GM23338 (cell line): ENCODE measurements at regions not wholly inside any gene's neighbourhood (a gene's known extent, or its start where the extent isn't known, plus 50 kb on each side); places are given as distances from the start of the nearest gene placed in this dataset.

Experiments
- ATAC-seq: fragments of 200-7000 bp; cut with Tn5 transposase; 3 replicates; pipeline ENCODE4 v1.9.1; 2020
- DNase-seq: peaks from one replicate; pipeline ENCODE4 v3.0.0-alpha.2; 2015; ENCODE audit warnings: low spot score
- H2AFZ ChIP-seq: fragments of 200-600 bp; sonication (generic); 2 replicates; pipeline ENCODE4 v1.8.0; 2016; ENCODE audit warnings: antibody characterized with exemption, mild to moderate bottlenecking, moderate library complexity
- H3F3A ChIP-seq: fragments of 200-600 bp; sonication (generic); replicated peaks from 2 replicates; pipeline ENCODE4 v1.8.0; 2017; ENCODE audit warnings: antibody characterized with exemption, mixed run types, low read depth
- H3K27ac ChIP-seq: fragments of 200-600 bp; sonication (generic); 2 replicates; pipeline ENCODE4 v1.6.1; 2016; ENCODE audit warnings: low read depth
- H3K27me3 ChIP-seq: fragments of 200-600 bp; sonication (generic); 2 replicates; pipeline ENCODE4 v1.8.0; 2016; ENCODE audit warnings: mild to moderate bottlenecking, mixed run types, moderate library complexity; ENCODE audit not compliant: insufficient read depth
- H3K36me3 ChIP-seq: fragments of 200-600 bp; sonication (generic); 2 replicates; pipeline ENCODE4 v1.8.0; 2016; ENCODE audit warnings: mild to moderate bottlenecking; ENCODE audit not compliant: insufficient read depth
- H3K4me1 ChIP-seq: fragments of 200-600 bp; sonication (generic); 2 replicates; pipeline ENCODE4 v1.8.0; 2016; ENCODE audit warnings: mild to moderate bottlenecking, moderate library complexity; ENCODE audit not compliant: insufficient read depth
- H3K4me2 ChIP-seq: fragments of 200-600 bp; sonication (generic); 2 replicates; pipeline ENCODE4 v1.7.1; 2017; ENCODE audit warnings: mixed run types
- H3K4me3 ChIP-seq: fragments of 200-600 bp; sonication (generic); 2 replicates; pipeline ENCODE4 v1.6.1; 2016; ENCODE audit warnings: mixed run types
- H3K79me2 ChIP-seq: fragments of 200-600 bp; sonication (generic); replicated peaks from 2 replicates; pipeline ENCODE4 v1.8.0; 2017; ENCODE audit warnings: mild to moderate bottlenecking; ENCODE audit not compliant: insufficient read depth
- H3K9me2 ChIP-seq: fragments of 200-600 bp; sonication (generic); 2 replicates; pipeline ENCODE4 v1.8.0; 2017; ENCODE audit not compliant: insufficient read depth
- H4K20me1 ChIP-seq: fragments of 200-600 bp; sonication (generic); replicated peaks from 2 replicates; pipeline ENCODE4 v1.8.0; 2017; ENCODE audit warnings: mild to moderate bottlenecking; ENCODE audit not compliant: insufficient read depth
- H3K27ac Mint-ChIP-seq: 2 replicates; pipeline ENCODE4 v1.8.0; 2020; ENCODE audit warnings: inconsistent platforms, mild to moderate bottlenecking, moderate library complexity, mixed read lengths
- H3K27me3 Mint-ChIP-seq: 3 replicates; pipeline ENCODE4 v1.8.0; 2022; ENCODE audit warnings: low read depth, mild to moderate bottlenecking, moderate library complexity, mixed read lengths, inconsistent platforms; ENCODE audit not compliant: insufficient read depth, poor library complexity
- H3K36me3 Mint-ChIP-seq: 3 replicates; pipeline ENCODE4 v1.8.0; 2021; ENCODE audit warnings: low read depth, mild to moderate bottlenecking, inconsistent platforms, moderate library complexity, mixed read lengths
- H3K4me1 Mint-ChIP-seq: 3 replicates; pipeline ENCODE4 v1.8.0; 2020; ENCODE audit warnings: mild to moderate bottlenecking, inconsistent platforms, mixed read lengths
- H3K4me3 Mint-ChIP-seq: 3 replicates; pipeline ENCODE4 v1.8.0; 2021; ENCODE audit warnings: moderate library complexity, mild to moderate bottlenecking, inconsistent platforms, mixed read lengths
- H3K9me3 Mint-ChIP-seq: 3 replicates; pipeline ENCODE4 v1.8.0; 2020; ENCODE audit warnings: moderate library complexity, mild to moderate bottlenecking, inconsistent platforms, mixed read lengths
- CREB1 ChIP-seq: fragments of 250-450 bp; sonication (Bioruptor Pico); IDR thresholded peaks from 2 replicates; pipeline ENCODE4 v1.5.0; 2020; ENCODE audit warnings: low read depth, mild to moderate bottlenecking, moderate library complexity
- EZH2 ChIP-seq: fragments of 200-600 bp; sonication (generic); IDR thresholded peaks from one replicate; pipeline ENCODE4 v1.8.0; 2017; ENCODE audit warnings: antibody characterized with exemption, mild to moderate bottlenecking, low read depth; ENCODE audit not compliant: unreplicated experiment
- EZH2phosphoT487 ChIP-seq: fragments of 200-600 bp; sonication (generic); IDR thresholded peaks from one replicate; pipeline ENCODE4 v1.8.1; 2018; ENCODE audit warnings: antibody characterized with exemption; ENCODE audit not compliant: unreplicated experiment
- JUNB ChIP-seq: IDR thresholded peaks from one replicate; pipeline ENCODE4 v1.6.1; 2016; ENCODE audit warnings: antibody characterized with exemption; ENCODE audit not compliant: unreplicated experiment
- NANOG ChIP-seq: IDR thresholded peaks from 2 replicates; pipeline ENCODE4 v1.6.1; 2016; ENCODE audit warnings: antibody characterized with exemption, borderline replicate concordance
- POLR2AphosphoS5 ChIP-seq: IDR thresholded peaks from 2 replicates; pipeline ENCODE4 v1.6.1; 2016; ENCODE audit warnings: antibody characterized with exemption, low read depth
- STAT1 ChIP-seq: IDR thresholded peaks from one replicate; pipeline ENCODE4 v1.6.1; 2016; ENCODE audit warnings: antibody characterized with exemption; ENCODE audit not compliant: unreplicated experiment
- ZNF114 ChIP-seq: fragments of 250-450 bp; sonication (Bioruptor Pico); IDR thresholded peaks from 2 replicates; pipeline ENCODE4 v1.5.0; 2020; ENCODE audit warnings: mild to moderate bottlenecking, moderate library complexity
- ZNF331 ChIP-seq: fragments of 250-450 bp; sonication (Bioruptor Pico); IDR thresholded peaks from 2 replicates; pipeline ENCODE4 v1.5.0; 2020; ENCODE audit warnings: low read depth, mild to moderate bottlenecking, moderate library complexity
- TF ChIP-seq, protein P1 (sequence below): fragments of 250-450 bp; sonication (Bioruptor Pico); IDR thresholded peaks from 2 replicates; pipeline ENCODE4 v1.5.0; 2020; ENCODE audit warnings: mild to moderate bottlenecking, moderate library complexity
- TF ChIP-seq, protein P2 (sequence below), 2 experiments: fragments of 200-600 bp in 1 of 2; sonication (generic) in 1 of 2; conservative IDR thresholded peaks; 2 replicates each; pipeline versions ENCODE4 v1.5.1 to v1.6.1; 2016 to 2017; ENCODE audit warnings: antibody characterized with exemption in 2 of 2, low read depth in 2 of 2, mild to moderate bottlenecking in 2 of 2, moderate library complexity in 1 of 2
- TF ChIP-seq, protein P3 (sequence below): IDR thresholded peaks from 2 replicates; pipeline ENCODE4 v1.6.1; 2016; ENCODE audit warnings: antibody characterized with exemption
- TF ChIP-seq, protein P4 (sequence below): IDR thresholded peaks from one replicate; pipeline ENCODE4 v1.6.1; 2018; ENCODE audit warnings: antibody characterized with exemption; ENCODE audit not compliant: unreplicated experiment

DNA sequence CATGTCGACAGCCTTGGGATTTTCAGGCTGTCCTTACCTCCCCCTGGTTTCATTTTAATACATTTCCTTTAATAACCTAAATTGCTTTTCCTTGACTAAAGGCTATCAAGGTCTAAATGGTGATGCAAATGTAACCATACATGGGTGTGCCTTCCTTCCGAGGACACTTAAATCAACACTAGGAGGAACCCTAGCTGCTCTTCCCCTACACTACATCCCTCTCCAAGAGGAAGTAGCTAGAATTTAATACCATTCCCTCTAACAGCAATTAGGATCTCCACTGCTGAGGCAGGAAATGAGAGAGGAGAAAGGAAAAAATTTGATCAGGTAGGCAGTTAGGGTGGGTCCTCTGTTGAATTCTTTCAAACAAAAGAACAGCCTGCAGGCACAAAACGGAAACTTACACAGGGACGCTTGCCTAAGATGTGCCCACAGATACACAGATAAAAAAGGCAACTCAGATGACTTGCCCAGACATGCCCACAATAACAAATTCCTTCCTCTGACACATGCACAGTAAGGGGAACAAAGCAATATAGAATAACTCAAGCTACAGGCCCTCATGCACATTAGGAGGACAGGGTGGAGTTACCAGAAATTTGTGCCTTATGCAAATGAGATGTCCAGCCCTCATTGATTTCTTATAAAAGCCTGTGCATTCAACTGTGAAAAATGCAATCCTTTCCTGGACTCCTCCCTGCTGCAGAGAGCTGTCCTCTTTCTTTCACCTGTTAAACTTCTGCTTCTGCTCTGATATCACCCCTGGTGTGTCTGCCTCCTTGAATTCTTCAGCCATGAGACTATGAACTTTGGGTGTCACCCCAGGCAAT lies 1024.4 kb upstream of the CADM2 start:
- peaks cover 41% of the 10 kb centered on the region for H3K9me3 Mint-ChIP-seq
- H3K36me3 Mint-ChIP-seq = peaks cover 38% of the 10 kb centered on the region
- peak overlapping the region; percentile 65; the same call in 1 of the 2 replicates for H3K27ac Mint-ChIP-seq
- peaks cover 11% of the 10 kb centered on the region; the same call in 1 of the 2 replicates for H3K9me2 ChIP-seq
- peaks cover 10% of the 10 kb centered on the region for H3K36me3 ChIP-seq
- DNase-seq = peak; percentile 4
- H3K4me3 ChIP-seq = no peak overlapping the region
- no peak overlapping the region for H3K4me3 Mint-ChIP-seq
- no peaks in the 10 kb centered on the region for H3F3A ChIP-seq
- H3K27me3 Mint-ChIP-seq = peaks cover 2% of the 10 kb centered on the region
- H3K4me1 Mint-ChIP-seq = no peaks in the 10 kb centered on the region
- no peaks in the 10 kb centered on the region for H4K20me1 ChIP-seq
- no peaks in the 10 kb centered on the region for H3K27me3 ChIP-seq
- no peak overlapping the region for H3K27ac ChIP-seq
- H3K79me2 ChIP-seq = no peaks in the 10 kb centered on the region
- no peaks in the 10 kb centered on the region for H3K4me1 ChIP-seq
- H2AFZ ChIP-seq = peak overlapping the region; percentile 95; the same call in 1 of the 2 replicates
- no peak for TF ChIP-seq POLR2AphosphoS5
- TF ChIP-seq ZNF114 (CRISPR knock-in tag) = no peak
- no peak for TF ChIP-seq CREB1 (CRISPR knock-in tag)
- TF ChIP-seq, protein P1, sequence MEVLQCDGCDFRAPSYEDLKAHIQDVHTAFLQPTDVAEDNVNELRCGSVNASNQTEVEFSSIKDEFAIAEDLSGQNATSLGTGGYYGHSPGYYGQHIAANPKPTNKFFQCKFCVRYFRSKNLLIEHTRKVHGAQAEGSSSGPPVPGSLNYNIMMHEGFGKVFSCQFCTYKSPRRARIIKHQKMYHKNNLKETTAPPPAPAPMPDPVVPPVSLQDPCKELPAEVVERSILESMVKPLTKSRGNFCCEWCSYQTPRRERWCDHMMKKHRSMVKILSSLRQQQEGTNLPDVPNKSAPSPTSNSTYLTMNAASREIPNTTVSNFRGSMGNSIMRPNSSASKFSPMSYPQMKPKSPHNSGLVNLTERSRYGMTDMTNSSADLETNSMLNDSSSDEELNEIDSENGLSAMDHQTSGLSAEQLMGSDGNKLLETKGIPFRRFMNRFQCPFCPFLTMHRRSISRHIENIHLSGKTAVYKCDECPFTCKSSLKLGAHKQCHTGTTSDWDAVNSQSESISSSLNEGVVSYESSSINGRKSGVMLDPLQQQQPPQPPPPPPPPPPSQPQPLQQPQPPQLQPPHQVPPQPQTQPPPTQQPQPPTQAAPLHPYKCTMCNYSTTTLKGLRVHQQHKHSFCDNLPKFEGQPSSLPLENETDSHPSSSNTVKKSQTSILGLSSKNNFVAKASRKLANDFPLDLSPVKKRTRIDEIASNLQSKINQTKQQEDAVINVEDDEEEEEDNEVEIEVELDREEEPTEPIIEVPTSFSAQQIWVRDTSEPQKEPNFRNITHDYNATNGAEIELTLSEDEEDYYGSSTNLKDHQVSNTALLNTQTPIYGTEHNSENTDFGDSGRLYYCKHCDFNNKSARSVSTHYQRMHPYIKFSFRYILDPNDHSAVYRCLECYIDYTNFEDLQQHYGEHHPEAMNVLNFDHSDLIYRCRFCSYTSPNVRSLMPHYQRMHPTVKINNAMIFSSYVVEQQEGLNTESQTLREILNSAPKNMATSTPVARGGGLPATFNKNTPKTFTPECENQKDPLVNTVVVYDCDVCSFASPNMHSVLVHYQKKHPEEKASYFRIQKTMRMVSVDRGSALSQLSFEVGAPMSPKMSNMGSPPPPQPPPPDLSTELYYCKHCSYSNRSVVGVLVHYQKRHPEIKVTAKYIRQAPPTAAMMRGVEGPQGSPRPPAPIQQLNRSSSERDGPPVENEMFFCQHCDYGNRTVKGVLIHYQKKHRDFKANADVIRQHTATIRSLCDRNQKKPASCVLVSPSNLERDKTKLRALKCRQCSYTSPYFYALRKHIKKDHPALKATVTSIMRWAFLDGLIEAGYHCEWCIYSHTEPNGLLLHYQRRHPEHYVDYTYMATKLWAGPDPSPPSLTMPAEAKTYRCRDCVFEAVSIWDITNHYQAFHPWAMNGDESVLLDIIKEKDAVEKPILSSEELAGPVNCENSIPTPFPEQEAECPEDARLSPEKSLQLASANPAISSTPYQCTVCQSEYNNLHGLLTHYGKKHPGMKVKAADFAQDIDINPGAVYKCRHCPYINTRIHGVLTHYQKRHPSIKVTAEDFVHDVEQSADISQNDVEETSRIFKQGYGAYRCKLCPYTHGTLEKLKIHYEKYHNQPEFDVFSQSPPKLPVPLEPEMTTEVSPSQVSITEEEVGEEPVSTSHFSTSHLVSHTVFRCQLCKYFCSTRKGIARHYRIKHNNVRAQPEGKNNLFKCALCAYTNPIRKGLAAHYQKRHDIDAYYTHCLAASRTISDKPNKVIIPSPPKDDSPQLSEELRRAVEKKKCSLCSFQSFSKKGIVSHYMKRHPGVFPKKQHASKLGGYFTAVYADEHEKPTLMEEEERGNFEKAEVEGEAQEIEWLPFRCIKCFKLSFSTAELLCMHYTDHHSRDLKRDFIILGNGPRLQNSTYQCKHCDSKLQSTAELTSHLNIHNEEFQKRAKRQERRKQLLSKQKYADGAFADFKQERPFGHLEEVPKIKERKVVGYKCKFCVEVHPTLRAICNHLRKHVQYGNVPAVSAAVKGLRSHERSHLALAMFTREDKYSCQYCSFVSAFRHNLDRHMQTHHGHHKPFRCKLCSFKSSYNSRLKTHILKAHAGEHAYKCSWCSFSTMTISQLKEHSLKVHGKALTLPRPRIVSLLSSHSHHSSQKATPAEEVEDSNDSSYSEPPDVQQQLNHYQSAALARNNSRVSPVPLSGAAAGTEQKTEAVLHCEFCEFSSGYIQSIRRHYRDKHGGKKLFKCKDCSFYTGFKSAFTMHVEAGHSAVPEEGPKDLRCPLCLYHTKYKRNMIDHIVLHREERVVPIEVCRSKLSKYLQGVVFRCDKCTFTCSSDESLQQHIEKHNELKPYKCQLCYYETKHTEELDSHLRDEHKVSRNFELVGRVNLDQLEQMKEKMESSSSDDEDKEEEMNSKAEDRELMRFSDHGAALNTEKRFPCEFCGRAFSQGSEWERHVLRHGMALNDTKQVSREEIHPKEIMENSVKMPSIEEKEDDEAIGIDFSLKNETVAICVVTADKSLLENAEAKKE (CRISPR knock-in tag) = no peak
- TF ChIP-seq, protein P2, sequence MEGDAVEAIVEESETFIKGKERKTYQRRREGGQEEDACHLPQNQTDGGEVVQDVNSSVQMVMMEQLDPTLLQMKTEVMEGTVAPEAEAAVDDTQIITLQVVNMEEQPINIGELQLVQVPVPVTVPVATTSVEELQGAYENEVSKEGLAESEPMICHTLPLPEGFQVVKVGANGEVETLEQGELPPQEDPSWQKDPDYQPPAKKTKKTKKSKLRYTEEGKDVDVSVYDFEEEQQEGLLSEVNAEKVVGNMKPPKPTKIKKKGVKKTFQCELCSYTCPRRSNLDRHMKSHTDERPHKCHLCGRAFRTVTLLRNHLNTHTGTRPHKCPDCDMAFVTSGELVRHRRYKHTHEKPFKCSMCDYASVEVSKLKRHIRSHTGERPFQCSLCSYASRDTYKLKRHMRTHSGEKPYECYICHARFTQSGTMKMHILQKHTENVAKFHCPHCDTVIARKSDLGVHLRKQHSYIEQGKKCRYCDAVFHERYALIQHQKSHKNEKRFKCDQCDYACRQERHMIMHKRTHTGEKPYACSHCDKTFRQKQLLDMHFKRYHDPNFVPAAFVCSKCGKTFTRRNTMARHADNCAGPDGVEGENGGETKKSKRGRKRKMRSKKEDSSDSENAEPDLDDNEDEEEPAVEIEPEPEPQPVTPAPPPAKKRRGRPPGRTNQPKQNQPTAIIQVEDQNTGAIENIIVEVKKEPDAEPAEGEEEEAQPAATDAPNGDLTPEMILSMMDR (conservative IDR thresholded peaks at IDR 0.05; ENCODE audit: low read depth in 2 of 2) = no peak; a peak in 1 of 4 replicates
- no peak for TF ChIP-seq EZH2phosphoT487
- TF ChIP-seq NANOG = no peak
- TF ChIP-seq STAT1 = no peak
- TF ChIP-seq, protein P3, sequence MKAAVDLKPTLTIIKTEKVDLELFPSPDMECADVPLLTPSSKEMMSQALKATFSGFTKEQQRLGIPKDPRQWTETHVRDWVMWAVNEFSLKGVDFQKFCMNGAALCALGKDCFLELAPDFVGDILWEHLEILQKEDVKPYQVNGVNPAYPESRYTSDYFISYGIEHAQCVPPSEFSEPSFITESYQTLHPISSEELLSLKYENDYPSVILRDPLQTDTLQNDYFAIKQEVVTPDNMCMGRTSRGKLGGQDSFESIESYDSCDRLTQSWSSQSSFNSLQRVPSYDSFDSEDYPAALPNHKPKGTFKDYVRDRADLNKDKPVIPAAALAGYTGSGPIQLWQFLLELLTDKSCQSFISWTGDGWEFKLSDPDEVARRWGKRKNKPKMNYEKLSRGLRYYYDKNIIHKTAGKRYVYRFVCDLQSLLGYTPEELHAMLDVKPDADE = no peak
- no peak for TF ChIP-seq EZH2
- TF ChIP-seq, protein P4, sequence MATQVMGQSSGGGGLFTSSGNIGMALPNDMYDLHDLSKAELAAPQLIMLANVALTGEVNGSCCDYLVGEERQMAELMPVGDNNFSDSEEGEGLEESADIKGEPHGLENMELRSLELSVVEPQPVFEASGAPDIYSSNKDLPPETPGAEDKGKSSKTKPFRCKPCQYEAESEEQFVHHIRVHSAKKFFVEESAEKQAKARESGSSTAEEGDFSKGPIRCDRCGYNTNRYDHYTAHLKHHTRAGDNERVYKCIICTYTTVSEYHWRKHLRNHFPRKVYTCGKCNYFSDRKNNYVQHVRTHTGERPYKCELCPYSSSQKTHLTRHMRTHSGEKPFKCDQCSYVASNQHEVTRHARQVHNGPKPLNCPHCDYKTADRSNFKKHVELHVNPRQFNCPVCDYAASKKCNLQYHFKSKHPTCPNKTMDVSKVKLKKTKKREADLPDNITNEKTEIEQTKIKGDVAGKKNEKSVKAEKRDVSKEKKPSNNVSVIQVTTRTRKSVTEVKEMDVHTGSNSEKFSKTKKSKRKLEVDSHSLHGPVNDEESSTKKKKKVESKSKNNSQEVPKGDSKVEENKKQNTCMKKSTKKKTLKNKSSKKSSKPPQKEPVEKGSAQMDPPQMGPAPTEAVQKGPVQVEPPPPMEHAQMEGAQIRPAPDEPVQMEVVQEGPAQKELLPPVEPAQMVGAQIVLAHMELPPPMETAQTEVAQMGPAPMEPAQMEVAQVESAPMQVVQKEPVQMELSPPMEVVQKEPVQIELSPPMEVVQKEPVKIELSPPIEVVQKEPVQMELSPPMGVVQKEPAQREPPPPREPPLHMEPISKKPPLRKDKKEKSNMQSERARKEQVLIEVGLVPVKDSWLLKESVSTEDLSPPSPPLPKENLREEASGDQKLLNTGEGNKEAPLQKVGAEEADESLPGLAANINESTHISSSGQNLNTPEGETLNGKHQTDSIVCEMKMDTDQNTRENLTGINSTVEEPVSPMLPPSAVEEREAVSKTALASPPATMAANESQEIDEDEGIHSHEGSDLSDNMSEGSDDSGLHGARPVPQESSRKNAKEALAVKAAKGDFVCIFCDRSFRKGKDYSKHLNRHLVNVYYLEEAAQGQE = no peak
- TF ChIP-seq JUNB = no peak
- no peak for TF ChIP-seq ZNF331 (CRISPR knock-in tag)
- no peak for ATAC-seq
- H3K4me2 ChIP-seq = no peak overlapping the region
